ENCODE measurements at regions not wholly inside any gene's neighbourhood (a gene's known extent, or its start where the extent isn't known, plus 50 kb on each side); places are given as distances from the start of the nearest gene placed in this dataset.

GRCh38 chr18:39549144-39549543 lies 1983.5 kb upstream of the CELF4 start:
- Histone ChIP-seq H3K79me2 (ENCODE audit: control insufficient read depth, insufficient read depth, low read length) (no peaks in the 10 kb centered on the region), H3K9me3 (replicated peaks; ENCODE audit: control insufficient read depth, insufficient read depth, low read length) (no peaks in the 10 kb centered on the region), H3K27me3 (replicated peaks in 1 of 2; ENCODE audit: control insufficient read depth in 2 of 2, insufficient read depth in 2 of 2, low read length in 1 of 2) (no peaks in the 10 kb centered on the region), H3K36me3 (ENCODE audit: control insufficient read depth in 2 of 2, insufficient read depth in 2 of 2, low read length in 1 of 2) (no peaks in the 10 kb centered on the region), H3K4me2 (ENCODE audit: control insufficient read depth, insufficient read depth) (no peak overlapping the region), H3K27ac (ENCODE audit: control insufficient read depth, insufficient read depth) (no peak overlapping the region), H2AFZ (ENCODE audit: control insufficient read depth, low read depth, low read length) (no peak overlapping the region), H3K4me3 (no peak overlapping the region), H3K4me1 (ENCODE audit: control insufficient read depth, insufficient read depth, low read length) (no peaks in the 10 kb centered on the region), H4K20me1 (ENCODE audit: control insufficient read depth, insufficient read depth) (no peaks in the 10 kb centered on the region), H3K9ac (ENCODE audit: control insufficient read depth, insufficient read depth, low read length) (no peak overlapping the region)
- in situ Hi-C loops (cut with MboI), result no loop called here
- ChIA-PET RAD21 (ENCODE audit: unreplicated experiment) (no interaction called here), SMC1A (ENCODE audit: uncharacterized antibody, unreplicated experiment) (no interaction called here), POLR2A (no interaction called here), CTCF (no interaction called here)
- no peak for FAIRE-seq
- intact Hi-C loops (cut with micrococcal nuclease; ENCODE audit: unreplicated experiment), result loop anchor here (10.0 kb wide), 1 partner anchor 56 kb away; no protein-coding TSS in a partner anchor
- TF ChIP-seq RELA (IDR thresholded peaks at IDR 0.05; ENCODE audit: borderline replicate concordance, partially characterized antibody), result no peak
- no peak for TF ChIP-seq TAF1 (IDR thresholded peaks at IDR 0.05; ENCODE audit: borderline replicate concordance, low read depth, low read length)
- no peak for TF ChIP-seq ETV6 (conservative IDR thresholded peaks at IDR 0.05 in 1 of 2, IDR thresholded peaks at IDR 0.05 in 1 of 2; ENCODE audit: borderline replicate concordance in 1 of 2, low read depth in 1 of 2)
- BruUV-seq (replicated peaks), result no TSS peak
- no peak for DNase-seq (ENCODE audit: low read depth, low spot score)
- no peak for ATAC-seq
- 5% methylated on average over 1 of the region's 1 CpG for WGBS (ENCODE audit: insufficient coverage, insufficient replicate concordance, low lambda C conversion rate, missing lambda C conversion rate)

- intact Hi-C loops (cut with micrococcal nuclease; ENCODE audit: unreplicated experiment), result no loop called here
- in situ Hi-C loops (cut with MboI), result no loop called here
- FAIRE-seq (no peak), ATAC-seq (no peak), DNase-seq (ENCODE audit: low read depth, low spot score) (no peak)
- H3K4me1 ChIP-seq (ENCODE audit: control insufficient read depth, insufficient read depth, low read length), result no peaks in the 10 kb centered on the region
- no peak overlapping the region for H3K27ac ChIP-seq (ENCODE audit: control insufficient read depth, insufficient read depth)
- H3K79me2 ChIP-seq (ENCODE audit: control insufficient read depth, insufficient read depth, low read length), result no peaks in the 10 kb centered on the region
- POLR2A ChIA-PET, result no interaction called here
- H3K4me2 ChIP-seq (ENCODE audit: control insufficient read depth, insufficient read depth), result no peak overlapping the region
- CTCF ChIA-PET, result no interaction called here
- no peaks in the 10 kb centered on the region for H3K27me3 ChIP-seq (replicated peaks in 1 of 2; ENCODE audit: control insufficient read depth in 2 of 2, insufficient read depth in 2 of 2, low read length in 1 of 2)
- H3K9ac ChIP-seq (ENCODE audit: control insufficient read depth, insufficient read depth, low read length), result no peak overlapping the region
- no peak overlapping the region for H2AFZ ChIP-seq (ENCODE audit: control insufficient read depth, low read depth, low read length)
- RAD21 ChIA-PET (ENCODE audit: unreplicated experiment), result no interaction called here
- no peaks in the 10 kb centered on the region for H3K9me3 ChIP-seq (replicated peaks; ENCODE audit: control insufficient read depth, insufficient read depth, low read length)
- BruUV-seq (replicated peaks), result no TSS peak
- SMC1A ChIA-PET (ENCODE audit: uncharacterized antibody, unreplicated experiment), result no interaction called here
- WGBS (ENCODE audit: insufficient coverage, insufficient replicate concordance, low lambda C conversion rate, missing lambda C conversion rate), result 24% methylated on average over 5 of the region's 5 CpGs
- H3K4me3 ChIP-seq, result no peak overlapping the region
- H4K20me1 ChIP-seq (ENCODE audit: control insufficient read depth, insufficient read depth), result no peaks in the 10 kb centered on the region
- H3K36me3 ChIP-seq (ENCODE audit: control insufficient read depth in 2 of 2, insufficient read depth in 2 of 2, low read length in 1 of 2), result no peaks in the 10 kb centered on the region
- TF ChIP-seq NKRF (conservative IDR thresholded peaks at IDR 0.05), result no peak
- no peak for TF ChIP-seq SIX5 (IDR thresholded peaks at IDR 0.05; ENCODE audit: low read depth, low read length, severe bottlenecking)
- TF ChIP-seq MTA3 (IDR thresholded peaks at IDR 0.05; ENCODE audit: borderline replicate concordance, low read length), result no peak
- no peak for TF ChIP-seq KLF5 (IDR thresholded peaks at IDR 0.05; ENCODE audit: partially characterized antibody)
- TF ChIP-seq TCF7 (IDR thresholded peaks at IDR 0.05; ENCODE audit: borderline replicate concordance), result no peak
- TF ChIP-seq SRF (IDR thresholded peaks at IDR 0.05; ENCODE audit: low read depth in 2 of 2, low read length in 2 of 2), result no peak
- no peak for TF ChIP-seq BMI1 (IDR thresholded peaks at IDR 0.05; ENCODE audit: borderline replicate concordance)
- TF ChIP-seq ZBTB33 (IDR thresholded peaks at IDR 0.05), result no peak
- TF ChIP-seq KAT2A (conservative IDR thresholded peaks at IDR 0.05; ENCODE audit: control insufficient read depth, low read depth, low read length), result no peak
- TF ChIP-seq ETV6 (conservative IDR thresholded peaks at IDR 0.05 in 1 of 2, IDR thresholded peaks at IDR 0.05 in 1 of 2; ENCODE audit: borderline replicate concordance in 1 of 2, low read depth in 1 of 2), result no peak
- no peak for TF ChIP-seq ZSCAN29 (IDR thresholded peaks at IDR 0.05)
- TF ChIP-seq GATAD2B (conservative IDR thresholded peaks at IDR 0.05; ENCODE audit: low read depth), result no peak
- no peak for TF ChIP-seq SP1 (IDR thresholded peaks at IDR 0.05; ENCODE audit: low read depth, low read length)
- no peak for TF ChIP-seq SPI1 (IDR thresholded peaks at IDR 0.05; ENCODE audit: borderline replicate concordance, insufficient read depth, low read depth, low read length)
These were observed 1966.1 kb upstream of the CELF4 start for GRCh38 chr18:39531659-39532058.

All from GM12878 (cell line).